IMR-90 (cell line): ENCODE measurements at regions not wholly inside any gene's neighbourhood (a gene's known extent, or its start where the extent isn't known, plus 50 kb on each side); places are given as distances from the start of the nearest gene placed in this dataset.

Experiments used
- ATAC-seq: fragments of 200-7000 bp; cut with Tn5 transposase; 2 replicates; pipeline ENCODE4 v1.9.1; 2020; ENCODE audit warnings: low read depth, mild to moderate bottlenecking, moderate library complexity
- BruUV-seq: library from RNA; stranded (reverse); fragments of 400-500 nt; replicated peaks from 2 replicates; lab custom pipeline; 2021; lab: Mats Ljungman, UMichigan
- CTCF ChIA-PET: fragments of 300-600 bp; formaldehyde crosslinking; extraction: SDS; loops from one replicate; lab custom pipeline; 2021; ENCODE audit warnings: antibody characterized with exemption; lab: Yijun Ruan, JAX
- POLR2A ChIA-PET: fragments of 300-600 bp; sonication (Branson Sonifier 250); formaldehyde crosslinking; loops from one replicate; lab custom pipeline; 2022; ENCODE audit warnings: antibody characterized with exemption; ENCODE audit not compliant: unreplicated experiment; lab: Charles Lee
- DNase-seq: peaks from one replicate; pipeline ENCODE4 v3.0.0; 2013
- H2AFZ ChIP-seq: replicated peaks from 2 replicates; pipeline ENCODE3; 2013; ENCODE audit warnings: low read length, mild to moderate bottlenecking; ENCODE audit not compliant: poor library complexity
- H2AK5ac ChIP-seq: 2 replicates; pipeline ENCODE4 v1.6.1; 2013; ENCODE audit warnings: low read depth, low read length, inconsistent platforms
- H2AK9ac ChIP-seq: replicated peaks from 2 replicates; pipeline ENCODE3; 2013; ENCODE audit warnings: mild to moderate bottlenecking, low read depth, low read length, moderate library complexity; ENCODE audit not compliant: poor library complexity
- H2BK120ac ChIP-seq: 2 replicates; pipeline ENCODE4 v1.6.1; 2013; ENCODE audit warnings: low read depth, low read length, inconsistent platforms
- H2BK15ac ChIP-seq: 3 replicates; pipeline ENCODE4 v1.6.1; 2013; ENCODE audit warnings: low read depth, low read length, inconsistent platforms
- H2BK20ac ChIP-seq: 2 replicates; pipeline ENCODE4 v1.6.1; 2013; ENCODE audit warnings: low read depth, mild to moderate bottlenecking, inconsistent platforms, low read length, moderate library complexity
- H2BK5ac ChIP-seq: 2 replicates; pipeline ENCODE4 v1.6.1; 2013; ENCODE audit warnings: mild to moderate bottlenecking, low read depth, low read length, inconsistent platforms; ENCODE audit not compliant: poor library complexity, severe bottlenecking
- H3K14ac ChIP-seq: replicated peaks from 2 replicates; pipeline ENCODE4 v1.6.1; 2013; ENCODE audit warnings: low read depth, low read length, inconsistent platforms
- H3K18ac ChIP-seq: 2 replicates; pipeline ENCODE4 v1.6.1; 2013; ENCODE audit warnings: low read depth, low read length, control low read depth
- H3K23ac ChIP-seq: 2 replicates; pipeline ENCODE4 v1.6.1; 2013; ENCODE audit warnings: low read depth, low read length, inconsistent platforms
- H3K27ac ChIP-seq: 2 replicates; pipeline ENCODE4 v1.5.1; 2013; ENCODE audit warnings: mild to moderate bottlenecking, control low read depth, low read length; ENCODE audit not compliant: insufficient read depth
- H3K27me3 ChIP-seq: 2 replicates; pipeline ENCODE4 v1.6.1; 2013; ENCODE audit warnings: low read length; ENCODE audit not compliant: control insufficient read depth, insufficient read depth
- H3K36me3 ChIP-seq: 2 replicates; pipeline ENCODE4 v1.6.1; 2013; ENCODE audit warnings: low read length, mixed read lengths; ENCODE audit not compliant: control insufficient read depth, insufficient read depth
- H3K4ac ChIP-seq: 2 replicates; pipeline ENCODE4 v1.6.1; 2013; ENCODE audit warnings: low read depth, low read length, inconsistent platforms
- H3K4me1 ChIP-seq: 2 replicates; pipeline ENCODE4 v1.6.1; 2013; ENCODE audit warnings: low read length, mixed read lengths; ENCODE audit not compliant: control insufficient read depth, insufficient read depth
- H3K4me2 ChIP-seq: 2 replicates; pipeline ENCODE4 v1.6.1; 2013; ENCODE audit warnings: low read depth, mild to moderate bottlenecking, control low read depth, low read length, moderate library complexity
- H3K4me3 ChIP-seq: 2 replicates; pipeline ENCODE4 v1.5.1; 2013; ENCODE audit warnings: low read depth, mild to moderate bottlenecking, control low read depth, low read length, moderate library complexity; ENCODE audit not compliant: insufficient read depth
- H3K56ac ChIP-seq: 2 replicates; pipeline ENCODE4 v1.6.1; 2013; ENCODE audit warnings: low read length, inconsistent platforms; ENCODE audit not compliant: insufficient read depth; ENCODE audit errors: extremely low read depth
- H3K79me1 ChIP-seq, 2 experiments: 2 replicates each; pipeline ENCODE4 v1.6.1; 2013; ENCODE audit warnings: low read length in 2 of 2, inconsistent platforms in 1 of 2, low read depth in 1 of 2
- H3K9ac ChIP-seq: 2 replicates; pipeline ENCODE4 v1.6.1; 2013; ENCODE audit warnings: low read depth, low read length, control low read depth
- H3K9me1 ChIP-seq: 2 replicates; pipeline ENCODE4 v1.6.1; 2013; ENCODE audit warnings: low read length, inconsistent platforms; ENCODE audit not compliant: insufficient read depth
- H3K9me3 ChIP-seq: 2 replicates; pipeline ENCODE4 v1.6.1; 2013; ENCODE audit warnings: low read length; ENCODE audit not compliant: control insufficient read depth, insufficient read depth
- H4K20me1 ChIP-seq: 2 replicates; pipeline ENCODE4 v1.6.1; 2013; ENCODE audit warnings: low read length, inconsistent platforms; ENCODE audit not compliant: insufficient read depth
- H4K5ac ChIP-seq: 2 replicates; pipeline ENCODE4 v1.6.1; 2013; ENCODE audit warnings: mild to moderate bottlenecking, low read depth, low read length, control low read depth
- H4K8ac ChIP-seq, 2 experiments: 2 replicates each; pipeline ENCODE4 v1.6.1; 2013; ENCODE audit warnings: low read depth in 2 of 2, low read length in 2 of 2, control low read depth in 1 of 2, inconsistent platforms in 1 of 2
- H4K91ac ChIP-seq: 2 replicates; pipeline ENCODE4 v1.6.1; 2013; ENCODE audit warnings: low read depth, low read length, inconsistent platforms; ENCODE audit not compliant: insufficient read depth
- BHLHE40 ChIP-seq: fragments of 150-350 bp; IDR thresholded peaks from 2 replicates; pipeline ENCODE4 v1.6.1; 2016; ENCODE audit warnings: mild to moderate bottlenecking, low read depth, low read length
- CEBPB ChIP-seq: IDR thresholded peaks from 2 replicates; pipeline ENCODE4 v1.6.1; 2012; ENCODE audit warnings: low read depth, low read length, improper control_type of control experiment
- CHD1 ChIP-seq: IDR thresholded peaks from 2 replicates; pipeline ENCODE4 v1.6.1; 2012; ENCODE audit warnings: low read depth, low read length, improper control_type of control experiment
- ELK1 ChIP-seq: fragments of 150-350 bp; IDR thresholded peaks from 2 replicates; pipeline ENCODE4 v1.6.1; 2016; ENCODE audit warnings: low read depth, mild to moderate bottlenecking, low read length, moderate library complexity, borderline replicate concordance
- FOS ChIP-seq: fragments of 150-350 bp; IDR thresholded peaks from 2 replicates; pipeline ENCODE4 v1.6.1; 2016; ENCODE audit warnings: low read depth, low read length
- MAFK ChIP-seq: IDR thresholded peaks from 2 replicates; pipeline ENCODE4 v1.6.1; 2012; ENCODE audit warnings: low read depth, low read length, improper control_type of control experiment
- MAZ ChIP-seq: IDR thresholded peaks from 2 replicates; pipeline ENCODE4 v1.6.1; 2012; ENCODE audit warnings: low read depth, mild to moderate bottlenecking, low read length, improper control_type of control experiment, moderate library complexity, borderline replicate concordance
- MXI1 ChIP-seq: IDR thresholded peaks from 2 replicates; pipeline ENCODE4 v1.6.1; 2012; ENCODE audit warnings: low read depth, mild to moderate bottlenecking, low read length, moderate library complexity, borderline replicate concordance
- NFE2L2 ChIP-seq: fragments of 150-350 bp; IDR thresholded peaks from 2 replicates; pipeline ENCODE4 v1.6.1; 2016; ENCODE audit warnings: low read depth, mild to moderate bottlenecking, low read length
- POLR2A ChIP-seq: IDR thresholded peaks from 2 replicates; pipeline ENCODE4 v1.6.1; 2012; ENCODE audit warnings: mild to moderate bottlenecking, low read depth, low read length
- RAD21 ChIP-seq: IDR thresholded peaks from 2 replicates; pipeline ENCODE4 v1.6.1; 2012; ENCODE audit warnings: low read length, improper control_type of control experiment
- RCOR1 ChIP-seq: IDR thresholded peaks from 2 replicates; pipeline ENCODE4 v1.6.1; 2012; ENCODE audit warnings: mild to moderate bottlenecking, low read length, improper control_type of control experiment; ENCODE audit not compliant: insufficient replicate concordance
- RFX5 ChIP-seq: IDR thresholded peaks from 2 replicates; pipeline ENCODE4 v1.8.0; 2012; ENCODE audit warnings: low read depth, mild to moderate bottlenecking, low read length, moderate library complexity
- SMC3 ChIP-seq: fragments of 150-350 bp; IDR thresholded peaks from 2 replicates; pipeline ENCODE4 v1.6.1; 2016; ENCODE audit warnings: low read depth, mild to moderate bottlenecking, antibody characterized with exemption, low read length, moderate library complexity
- USF2 ChIP-seq: fragments of 150-350 bp; IDR thresholded peaks from 2 replicates; pipeline ENCODE4 v1.6.1; 2017; ENCODE audit warnings: mild to moderate bottlenecking, antibody characterized with exemption, low read length, low read depth
- WGBS, 2 experiments: methylation state at CpG; one replicate each; pipeline versions ENCODE4 v1.1.5 to v1.1.7; 2013; ENCODE audit warnings: missing lambda C conversion rate in 2 of 2; ENCODE audit not compliant: insufficient read length in 1 of 2; ENCODE audit errors: extremely low coverage in 2 of 2; 5-methylcytosine and 5-hydroxymethylcytosine counted together
- dilution Hi-C: fragments of 300-500 bp; cut with HindIII; formaldehyde crosslinking; loops from one replicate; pipeline ENCODE4 v1.14.3; 2018; ENCODE audit warnings: low sequenced_read_pairs; ENCODE audit not compliant: unreplicated experiment
- in situ Hi-C: fragments of 300-500 bp; cut with MboI; formaldehyde crosslinking; loops from 3 replicates; pipeline ENCODE4 v1.14.3; 2019; ENCODE audit warnings: low sequenced_read_pairs, inconsistent platforms, mixed read lengths
- intact Hi-C: fragments of 100-400 bp; cut with micrococcal nuclease; formaldehyde crosslinking; loops from 2 replicates; pipeline ENCODE4 v1.10.0; 2022
- TF ChIP-seq, protein P1 (sequence below): conservative IDR thresholded peaks from 2 replicates; pipeline ENCODE4 v1.5.1; 2012; ENCODE audit warnings: mild to moderate bottlenecking, low read depth, low read length, improper control_type of control experiment

- Histone ChIP-seq H2BK20ac (no peak overlapping the region), H2AK9ac (no peak overlapping the region), H3K14ac (no peak overlapping the region), H3K4me2 (no peak overlapping the region), H4K91ac (no peak overlapping the region), H2BK15ac (no peak overlapping the region), H3K9me1 (no peaks in the 10 kb centered on the region), H3K4ac (no peak overlapping the region), H3K9me3 (0 out of 2 replicates have a peak, but pooled peaks cover 2% of the 10 kb centered on the region), H3K27ac (no peak overlapping the region), H3K36me3 (no peaks in the 10 kb centered on the region), H3K23ac (no peak overlapping the region), H2AK5ac (no peak overlapping the region), H2AFZ (no peak overlapping the region), H3K18ac (no peak overlapping the region), H3K9ac (no peak overlapping the region), H3K27me3 (peaks cover 26% of the 10 kb centered on the region), H3K4me1 (no peaks in the 10 kb centered on the region), H3K4me3 (no peak overlapping the region), H2BK5ac (no peak overlapping the region), H3K56ac (no peak overlapping the region), H4K5ac (no peak overlapping the region), H2BK120ac (no peak overlapping the region), H3K79me1 (no peaks in the 10 kb centered on the region), H4K8ac (no peak overlapping the region), H4K20me1 (no peaks in the 10 kb centered on the region; the same call in 1 of the 2 replicates)
- CTCF ChIA-PET: no interaction called here
- TF ChIP-seq ELK1: no peak
- TF ChIP-seq FOS: no peak
- TF ChIP-seq, protein P1, sequence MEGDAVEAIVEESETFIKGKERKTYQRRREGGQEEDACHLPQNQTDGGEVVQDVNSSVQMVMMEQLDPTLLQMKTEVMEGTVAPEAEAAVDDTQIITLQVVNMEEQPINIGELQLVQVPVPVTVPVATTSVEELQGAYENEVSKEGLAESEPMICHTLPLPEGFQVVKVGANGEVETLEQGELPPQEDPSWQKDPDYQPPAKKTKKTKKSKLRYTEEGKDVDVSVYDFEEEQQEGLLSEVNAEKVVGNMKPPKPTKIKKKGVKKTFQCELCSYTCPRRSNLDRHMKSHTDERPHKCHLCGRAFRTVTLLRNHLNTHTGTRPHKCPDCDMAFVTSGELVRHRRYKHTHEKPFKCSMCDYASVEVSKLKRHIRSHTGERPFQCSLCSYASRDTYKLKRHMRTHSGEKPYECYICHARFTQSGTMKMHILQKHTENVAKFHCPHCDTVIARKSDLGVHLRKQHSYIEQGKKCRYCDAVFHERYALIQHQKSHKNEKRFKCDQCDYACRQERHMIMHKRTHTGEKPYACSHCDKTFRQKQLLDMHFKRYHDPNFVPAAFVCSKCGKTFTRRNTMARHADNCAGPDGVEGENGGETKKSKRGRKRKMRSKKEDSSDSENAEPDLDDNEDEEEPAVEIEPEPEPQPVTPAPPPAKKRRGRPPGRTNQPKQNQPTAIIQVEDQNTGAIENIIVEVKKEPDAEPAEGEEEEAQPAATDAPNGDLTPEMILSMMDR: no peak
- no peak for TF ChIP-seq POLR2A
- TF ChIP-seq MAZ: no peak
- TF ChIP-seq CHD1: no peak
- no peak for TF ChIP-seq CEBPB
- no peak for TF ChIP-seq SMC3
- TF ChIP-seq MXI1: no peak
- no peak for TF ChIP-seq MAFK
- TF ChIP-seq RCOR1: no peak
- TF ChIP-seq RFX5: no peak
- TF ChIP-seq USF2: no peak
- no peak for TF ChIP-seq RAD21
- TF ChIP-seq BHLHE40: no peak
- TF ChIP-seq NFE2L2: no peak
- BruUV-seq: no TSS peak
- dilution Hi-C loops (no loop called here), intact Hi-C loops (no loop called here), in situ Hi-C loops (no loop called here)
- 92% methylated on average over 2 of the region's 25 CpGs; no CpG with 5 or more reads in 1 of the 2 experiments for WGBS, 2 experiments
- DNase-seq: no peak
- POLR2A ChIA-PET: no interaction called here
- ATAC-seq: no peak
Observed at GRCh38 chr7:343864-344607, 54.1 kb downstream of the FOXL3 start.
